ENCODE measurements at regions not wholly inside any gene's neighbourhood (a gene's known extent, or its start where the extent isn't known, plus 50 kb on each side); places are given as distances from the start of the nearest gene placed in this dataset.

DNA sequence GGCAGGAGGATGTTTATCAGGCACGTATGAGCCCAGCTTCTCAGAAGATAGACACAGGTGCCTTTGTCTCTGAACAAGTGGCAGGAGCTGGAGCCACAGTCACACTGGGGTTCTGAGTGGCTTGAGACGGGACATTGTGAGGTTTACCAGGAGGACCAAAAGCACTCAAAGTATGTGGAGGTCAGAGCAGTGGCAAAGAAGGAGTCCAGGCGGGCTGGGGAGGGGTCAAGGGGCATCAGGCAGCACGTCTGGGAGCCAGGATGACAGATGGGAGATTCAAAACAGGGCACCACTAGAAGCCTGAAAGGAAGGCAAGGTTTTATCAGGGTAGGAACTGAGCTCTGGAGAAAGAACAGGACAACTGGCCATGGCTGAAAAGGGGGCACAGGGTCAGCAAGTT is 67.2 kb upstream of the MARCHF10 start:
- no peak for DNase-seq (ENCODE audit: low read depth)
- TF ChIP-seq, protein P1, sequence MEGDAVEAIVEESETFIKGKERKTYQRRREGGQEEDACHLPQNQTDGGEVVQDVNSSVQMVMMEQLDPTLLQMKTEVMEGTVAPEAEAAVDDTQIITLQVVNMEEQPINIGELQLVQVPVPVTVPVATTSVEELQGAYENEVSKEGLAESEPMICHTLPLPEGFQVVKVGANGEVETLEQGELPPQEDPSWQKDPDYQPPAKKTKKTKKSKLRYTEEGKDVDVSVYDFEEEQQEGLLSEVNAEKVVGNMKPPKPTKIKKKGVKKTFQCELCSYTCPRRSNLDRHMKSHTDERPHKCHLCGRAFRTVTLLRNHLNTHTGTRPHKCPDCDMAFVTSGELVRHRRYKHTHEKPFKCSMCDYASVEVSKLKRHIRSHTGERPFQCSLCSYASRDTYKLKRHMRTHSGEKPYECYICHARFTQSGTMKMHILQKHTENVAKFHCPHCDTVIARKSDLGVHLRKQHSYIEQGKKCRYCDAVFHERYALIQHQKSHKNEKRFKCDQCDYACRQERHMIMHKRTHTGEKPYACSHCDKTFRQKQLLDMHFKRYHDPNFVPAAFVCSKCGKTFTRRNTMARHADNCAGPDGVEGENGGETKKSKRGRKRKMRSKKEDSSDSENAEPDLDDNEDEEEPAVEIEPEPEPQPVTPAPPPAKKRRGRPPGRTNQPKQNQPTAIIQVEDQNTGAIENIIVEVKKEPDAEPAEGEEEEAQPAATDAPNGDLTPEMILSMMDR (IDR thresholded peaks at IDR 0.05; ENCODE audit: insufficient read depth, low read depth, low read length) = no peak
- no peak overlapping the region for H3K4me3 ChIP-seq (ENCODE audit: low read depth, low read length)

DNA sequence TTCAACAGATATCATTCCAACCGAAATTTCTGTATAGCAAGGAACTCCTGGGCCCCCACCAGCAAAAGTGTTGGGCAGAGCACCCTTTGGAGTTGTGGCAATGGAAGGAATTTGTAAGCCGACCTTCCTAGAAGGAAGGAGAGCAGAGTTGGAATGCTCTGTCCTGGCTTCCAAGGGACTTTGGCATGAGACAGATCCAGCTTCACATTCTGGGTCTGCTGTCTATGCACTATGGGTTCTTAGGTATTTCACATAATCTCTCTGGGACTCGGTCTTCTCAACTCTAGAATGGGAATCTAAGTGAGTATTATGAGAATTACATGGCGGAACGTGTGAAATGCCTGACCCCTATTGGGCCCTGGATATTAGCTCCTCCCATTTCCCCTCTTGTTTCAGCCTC is 63.2 kb upstream of the MARCHF10 start:
- TF ChIP-seq, protein P1 (IDR thresholded peaks at IDR 0.05; ENCODE audit: insufficient read depth, low read depth, low read length) = no peak
- no peak overlapping the region for H3K4me3 ChIP-seq (ENCODE audit: low read depth, low read length)
- DNase-seq (ENCODE audit: low read depth) = no peak

DNA sequence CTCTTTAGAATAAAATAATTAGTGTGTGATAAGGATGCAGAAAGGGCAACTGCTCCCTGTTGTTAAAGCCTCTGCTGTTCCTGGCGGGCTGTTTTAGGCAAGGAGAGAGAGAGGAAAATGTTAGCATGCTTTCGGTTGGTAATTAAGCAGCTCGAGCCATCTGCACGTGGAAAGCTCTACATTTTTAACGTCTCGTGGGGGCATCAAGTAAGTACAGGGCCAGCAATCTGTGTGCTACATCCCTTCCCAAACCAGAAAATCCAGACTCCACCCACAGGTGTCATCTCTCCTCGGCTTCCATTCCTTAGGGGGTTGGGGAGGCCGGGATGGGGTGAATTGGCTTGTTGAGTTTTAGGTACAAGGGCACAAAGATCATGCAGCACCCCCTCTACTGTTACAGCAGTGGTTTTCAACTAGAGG is 62.4 kb upstream of the MARCHF10 start:
- DNase-seq (ENCODE audit: low read depth) = no peak
- TF ChIP-seq, protein P1 (IDR thresholded peaks at IDR 0.05; ENCODE audit: insufficient read depth, low read depth, low read length) = no peak
- no peak overlapping the region for H3K4me3 ChIP-seq (ENCODE audit: low read depth, low read length)

DNA sequence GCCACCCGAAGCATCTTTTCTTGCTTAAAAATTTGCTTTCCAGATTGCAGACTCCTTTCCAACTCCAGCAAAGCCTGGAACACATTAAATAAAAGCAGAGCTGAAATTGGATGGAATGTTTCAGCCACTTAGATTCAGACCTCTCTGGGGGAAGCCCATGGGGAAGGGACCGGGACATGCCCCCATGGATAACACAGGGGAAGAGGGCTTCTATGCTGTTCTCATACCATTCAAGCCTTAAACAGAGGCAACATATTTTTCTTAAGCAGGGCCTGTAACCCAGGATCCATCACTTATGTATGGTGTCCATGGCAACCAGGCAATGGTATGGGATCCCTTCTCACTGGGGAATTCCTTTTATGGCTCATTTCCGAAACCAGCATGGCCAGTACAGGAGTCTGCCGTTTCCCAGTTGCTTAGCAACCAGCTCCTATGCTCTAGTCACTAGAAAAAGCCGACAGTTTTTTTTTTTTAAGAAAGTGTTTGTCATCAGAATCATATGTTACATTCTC is 62.0 kb upstream of the MARCHF10 start:
- peak; percentile 29 for DNase-seq (ENCODE audit: low read depth)
- no peak overlapping the region for H3K4me3 ChIP-seq (ENCODE audit: low read depth, low read length)
- TF ChIP-seq, protein P1 (IDR thresholded peaks at IDR 0.05; ENCODE audit: insufficient read depth, low read depth, low read length) = no peak

DNA sequence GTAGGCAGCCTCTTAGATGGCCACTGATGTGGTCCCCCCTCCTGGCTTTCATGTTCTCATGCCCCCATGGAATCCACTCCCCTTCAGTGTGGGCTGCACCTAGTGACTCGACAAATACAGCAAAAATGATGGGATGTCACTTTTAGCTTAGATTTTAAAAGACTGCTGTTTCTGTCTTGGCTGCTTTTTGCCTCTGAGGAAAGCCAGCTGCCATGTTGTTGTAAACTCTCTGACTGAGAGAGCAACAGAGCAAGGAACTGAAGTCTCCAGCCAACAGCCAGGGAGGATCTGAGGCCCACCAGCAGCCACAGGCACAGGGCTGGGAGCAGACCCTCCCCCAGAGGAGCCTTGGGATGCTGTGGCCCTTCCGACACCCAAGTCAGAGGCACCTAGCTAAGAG is 60.6 kb upstream of the MARCHF10 start:
- no peak overlapping the region for H3K4me3 ChIP-seq (ENCODE audit: low read depth, low read length)
- no peak for DNase-seq (ENCODE audit: low read depth)
- TF ChIP-seq, protein P1 (IDR thresholded peaks at IDR 0.05; ENCODE audit: insufficient read depth, low read depth, low read length) = no peak

DNA sequence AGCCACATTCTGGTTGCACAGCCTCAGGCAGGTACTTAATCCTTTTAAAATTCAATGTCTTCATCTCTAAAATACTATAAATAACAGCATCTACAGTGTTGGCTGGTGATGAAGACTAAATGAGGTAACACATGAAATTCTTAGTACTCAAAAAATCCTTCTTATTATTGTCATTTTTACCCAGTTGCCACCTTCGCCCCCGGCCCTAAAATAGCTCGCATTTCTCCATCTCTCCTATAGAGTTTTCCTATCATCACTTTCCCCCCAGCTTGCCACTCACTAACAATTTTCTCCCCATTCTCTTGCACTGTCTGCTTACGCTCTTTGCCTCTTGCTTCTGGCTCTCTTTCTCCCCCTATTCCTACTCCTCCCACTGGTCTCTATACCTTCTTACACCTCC is 59.9 kb upstream of the MARCHF10 start:
- DNase-seq (ENCODE audit: low read depth) = no peak
- H3K4me3 ChIP-seq (ENCODE audit: low read depth, low read length) = no peak overlapping the region
- TF ChIP-seq, protein P1 (IDR thresholded peaks at IDR 0.05; ENCODE audit: insufficient read depth, low read depth, low read length) = no peak

DNA sequence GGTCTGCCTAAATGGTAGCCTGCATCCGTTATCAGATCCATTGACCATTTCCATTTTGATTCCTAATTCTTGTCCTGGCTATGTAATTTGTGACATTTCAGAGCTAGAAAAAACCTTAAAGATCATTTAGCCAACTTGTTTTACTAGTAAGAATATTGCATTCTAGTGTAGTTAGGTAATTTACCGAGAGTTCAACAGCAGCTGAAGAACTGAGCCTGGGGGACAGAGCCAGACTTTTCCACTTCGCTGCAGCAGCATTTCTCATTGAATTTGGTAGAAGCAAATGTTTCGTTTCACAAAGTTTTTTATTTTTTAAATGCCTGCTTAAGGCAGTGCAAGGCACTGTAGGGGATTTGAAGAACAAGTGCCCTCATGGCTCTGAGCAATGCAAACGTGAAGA is 59.2 kb upstream of the MARCHF10 start:
- TF ChIP-seq, protein P1 (IDR thresholded peaks at IDR 0.05; ENCODE audit: insufficient read depth, low read depth, low read length) = no peak
- no peak for DNase-seq (ENCODE audit: low read depth)
- H3K4me3 ChIP-seq (ENCODE audit: low read depth, low read length) = no peak overlapping the region
